ENCODE measurements at regions not wholly inside any gene's neighbourhood (a gene's known extent, or its start where the extent isn't known, plus 50 kb on each side); places are given as distances from the start of the nearest gene placed in this dataset.

- H3K27ac Mint-ChIP-seq: no peak overlapping the region
- no peak overlapping the region for H3K4me3 Mint-ChIP-seq
- no peaks in the 10 kb centered on the region for H3K27me3 Mint-ChIP-seq
- H3K4me1 Mint-ChIP-seq (ENCODE audit: unreplicated experiment): no peaks in the 10 kb centered on the region
- TF ChIP-seq, protein P1, sequence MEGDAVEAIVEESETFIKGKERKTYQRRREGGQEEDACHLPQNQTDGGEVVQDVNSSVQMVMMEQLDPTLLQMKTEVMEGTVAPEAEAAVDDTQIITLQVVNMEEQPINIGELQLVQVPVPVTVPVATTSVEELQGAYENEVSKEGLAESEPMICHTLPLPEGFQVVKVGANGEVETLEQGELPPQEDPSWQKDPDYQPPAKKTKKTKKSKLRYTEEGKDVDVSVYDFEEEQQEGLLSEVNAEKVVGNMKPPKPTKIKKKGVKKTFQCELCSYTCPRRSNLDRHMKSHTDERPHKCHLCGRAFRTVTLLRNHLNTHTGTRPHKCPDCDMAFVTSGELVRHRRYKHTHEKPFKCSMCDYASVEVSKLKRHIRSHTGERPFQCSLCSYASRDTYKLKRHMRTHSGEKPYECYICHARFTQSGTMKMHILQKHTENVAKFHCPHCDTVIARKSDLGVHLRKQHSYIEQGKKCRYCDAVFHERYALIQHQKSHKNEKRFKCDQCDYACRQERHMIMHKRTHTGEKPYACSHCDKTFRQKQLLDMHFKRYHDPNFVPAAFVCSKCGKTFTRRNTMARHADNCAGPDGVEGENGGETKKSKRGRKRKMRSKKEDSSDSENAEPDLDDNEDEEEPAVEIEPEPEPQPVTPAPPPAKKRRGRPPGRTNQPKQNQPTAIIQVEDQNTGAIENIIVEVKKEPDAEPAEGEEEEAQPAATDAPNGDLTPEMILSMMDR (conservative IDR thresholded peaks at IDR 0.05): no peak
- DNase-seq (ENCODE audit: extremely low spot score, unreplicated experiment): no peak
- no peaks in the 10 kb centered on the region for H3K9me3 Mint-ChIP-seq
- H3K36me3 Mint-ChIP-seq: peaks cover 23% of the 10 kb centered on the region
Observed at GRCh38 chr17:63191610-63192009, 225.6 kb downstream of the TANC2 start.

- H3K4me1 Mint-ChIP-seq (ENCODE audit: unreplicated experiment): no peaks in the 10 kb centered on the region
- no peak overlapping the region for H3K4me3 Mint-ChIP-seq
- no peak overlapping the region for H3K27ac Mint-ChIP-seq
- no peaks in the 10 kb centered on the region for H3K27me3 Mint-ChIP-seq
- TF ChIP-seq, protein P1 (conservative IDR thresholded peaks at IDR 0.05): no peak
- no peaks in the 10 kb centered on the region for H3K9me3 Mint-ChIP-seq
- DNase-seq (ENCODE audit: extremely low spot score, unreplicated experiment): no peak
- H3K36me3 Mint-ChIP-seq: peaks cover 17% of the 10 kb centered on the region
Observed at GRCh38 chr17:63193827-63194226, 227.8 kb downstream of the TANC2 start.

GRCh38 chr17:63196772-63197335, 230.8 kb downstream of the TANC2 start:
- no peaks in the 10 kb centered on the region for H3K27me3 Mint-ChIP-seq
- TF ChIP-seq, protein P1 (conservative IDR thresholded peaks at IDR 0.05): no peak
- no peaks in the 10 kb centered on the region for H3K9me3 Mint-ChIP-seq
- H3K27ac Mint-ChIP-seq: no peak overlapping the region
- no peak for DNase-seq (ENCODE audit: extremely low spot score, unreplicated experiment)
- H3K4me3 Mint-ChIP-seq: no peak overlapping the region
- no peaks in the 10 kb centered on the region for H3K4me1 Mint-ChIP-seq (ENCODE audit: unreplicated experiment)
- peaks cover 12% of the 10 kb centered on the region for H3K36me3 Mint-ChIP-seq

DNA sequence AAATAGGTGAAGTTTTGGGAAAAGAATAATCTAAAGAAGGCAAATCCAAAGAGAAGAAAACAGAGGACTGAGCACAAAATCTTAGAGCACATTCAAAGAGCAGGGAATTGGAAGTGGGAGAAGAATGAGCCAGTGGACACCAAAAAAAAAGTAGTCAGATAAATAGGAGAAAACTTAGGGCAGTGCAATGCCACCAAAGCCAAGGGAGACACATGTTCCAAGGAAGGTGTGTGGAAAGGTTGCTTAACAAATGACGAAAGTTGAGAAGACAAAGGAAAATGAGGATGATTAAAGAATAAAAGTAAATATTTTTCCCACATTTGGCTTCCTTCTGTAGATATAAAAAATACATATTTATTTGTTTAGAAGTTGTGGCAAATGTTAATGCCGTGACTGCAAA, 237.6 kb downstream of the TANC2 start:
- H3K4me3 Mint-ChIP-seq: no peak overlapping the region
- TF ChIP-seq, protein P1 (conservative IDR thresholded peaks at IDR 0.05): no peak

GRCh38 chr17:63221939-63222338, 224.2 kb downstream of the CYB561 start:
- no peaks in the 10 kb centered on the region for H3K9me3 Mint-ChIP-seq
- H3K27ac Mint-ChIP-seq: no peak overlapping the region
- peaks cover 7% of the 10 kb centered on the region for H3K36me3 Mint-ChIP-seq
- no peak for DNase-seq (ENCODE audit: extremely low spot score, unreplicated experiment)
- no peak overlapping the region for H3K4me3 Mint-ChIP-seq
- TF ChIP-seq, protein P1 (conservative IDR thresholded peaks at IDR 0.05): no peak
- H3K4me1 Mint-ChIP-seq (ENCODE audit: unreplicated experiment): no peaks in the 10 kb centered on the region
- no peaks in the 10 kb centered on the region for H3K27me3 Mint-ChIP-seq

More for the DNA sequence above, 237.6 kb downstream of the TANC2 start:
- peaks cover 50% of the 10 kb centered on the region for H3K36me3 Mint-ChIP-seq
- no peaks in the 10 kb centered on the region for H3K4me1 Mint-ChIP-seq (ENCODE audit: unreplicated experiment)
- H3K9me3 Mint-ChIP-seq: peaks cover 19% of the 10 kb centered on the region
- H3K27me3 Mint-ChIP-seq: no peaks in the 10 kb centered on the region
- no peak for DNase-seq (ENCODE audit: extremely low spot score, unreplicated experiment)
- H3K27ac Mint-ChIP-seq: no peak overlapping the region

- TF ChIP-seq, protein P1 (conservative IDR thresholded peaks at IDR 0.05): no peak
- Mint-ChIP-seq H3K9me3 (no peaks in the 10 kb centered on the region), H3K4me1 (ENCODE audit: unreplicated experiment) (no peaks in the 10 kb centered on the region), H3K27ac (no peak overlapping the region), H3K4me3 (no peak overlapping the region), H3K27me3 (no peaks in the 10 kb centered on the region), H3K36me3 (peaks cover 7% of the 10 kb centered on the region)
- DNase-seq (ENCODE audit: extremely low spot score, unreplicated experiment): no peak
Observed at GRCh38 chr17:63222655-63223054, 223.5 kb downstream of the CYB561 start.

Measured in type B pancreatic cell (in vitro differentiated cells).